GM12865 (cell line): ENCODE measurements at regions not wholly inside any gene's neighbourhood (a gene's known extent, or its start where the extent isn't known, plus 50 kb on each side); places are given as distances from the start of the nearest gene placed in this dataset.

Experiments used
- DNase-seq: peaks from one replicate; pipeline ENCODE4 v3.0.0; 2010; ENCODE audit warnings: low read depth
- H3K4me3 ChIP-seq: 2 replicates; pipeline ENCODE4 v1.5.1; 2011; ENCODE audit warnings: mild to moderate bottlenecking, low read depth, low read length, control low read depth
- CTCF ChIP-seq: IDR thresholded peaks from 2 replicates; pipeline ENCODE4 v1.5.1; 2011; ENCODE audit warnings: low read length, control low read depth, low read depth, inconsistent platforms; ENCODE audit not compliant: insufficient read depth; ENCODE audit errors: missing control alignments

- no peak overlapping the region for H3K4me3 ChIP-seq
- no peak for DNase-seq
- no peak for TF ChIP-seq CTCF
These were observed 961.8 kb upstream of the SPRY2 start for GRCh38 chr13:81302677-81303076.

- TF ChIP-seq CTCF: no peak
- no peak for DNase-seq
- no peak overlapping the region for H3K4me3 ChIP-seq
These were observed 961.2 kb upstream of the SPRY2 start for GRCh38 chr13:81302125-81302524.

- TF ChIP-seq CTCF: no peak
- DNase-seq: no peak
- H3K4me3 ChIP-seq: no peak overlapping the region
These were observed 954.3 kb upstream of the SPRY2 start for GRCh38 chr13:81295177-81295576.

- no peak overlapping the region for H3K4me3 ChIP-seq
- TF ChIP-seq CTCF: no peak
- no peak for DNase-seq
These were observed 952.8 kb upstream of the SPRY2 start for GRCh38 chr13:81293594-81294164.

- no peak for DNase-seq
- no peak for TF ChIP-seq CTCF
- H3K4me3 ChIP-seq: no peak overlapping the region
These were observed 942.6 kb upstream of the SPRY2 start for GRCh38 chr13:81283561-81283960.

GRCh38 chr13:81283062-81283461 lies 942.1 kb upstream of the SPRY2 start:
- no peak for TF ChIP-seq CTCF
- no peak overlapping the region for H3K4me3 ChIP-seq
- no peak for DNase-seq

- no peak for DNase-seq
- no peak for TF ChIP-seq CTCF
- H3K4me3 ChIP-seq: no peak overlapping the region
These were observed 934.8 kb upstream of the SPRY2 start for GRCh38 chr13:81275666-81276258.
